ENCODE measurements at regions not wholly inside any gene's neighbourhood (a gene's known extent, or its start where the extent isn't known, plus 50 kb on each side); places are given as distances from the start of the nearest gene placed in this dataset.

GRCh38 chr7:155868955-155869783 lies 56.9 kb upstream of the SHH start:
- TF ChIP-seq CTCF (IDR thresholded peaks at IDR 0.05) (no peak), POLR2A (IDR thresholded peaks at IDR 0.05) (no peak), EP300 (IDR thresholded peaks at IDR 0.05) (no peak), POLR2AphosphoS5 (IDR thresholded peaks at IDR 0.05) (no peak)
